GM19372 (cell line): ENCODE measurements at regions not wholly inside any gene's neighbourhood (a gene's known extent, or its start where the extent isn't known, plus 50 kb on each side); places are given as distances from the start of the nearest gene placed in this dataset.
"Not testable (repeated sequence)": the region's sequence is repeated elsewhere in the genome, so short reads cannot be mapped to it uniquely, and the experiment has no call there.

Experiments
- ATAC-seq: cut with Tn5 transposase; IDR thresholded peaks from one replicate; pipeline ENCODE4 v1.9.1; 2021; ENCODE audit warnings: mild to moderate bottlenecking, low read depth, moderate library complexity; ENCODE audit not compliant: unreplicated experiment

DNA sequence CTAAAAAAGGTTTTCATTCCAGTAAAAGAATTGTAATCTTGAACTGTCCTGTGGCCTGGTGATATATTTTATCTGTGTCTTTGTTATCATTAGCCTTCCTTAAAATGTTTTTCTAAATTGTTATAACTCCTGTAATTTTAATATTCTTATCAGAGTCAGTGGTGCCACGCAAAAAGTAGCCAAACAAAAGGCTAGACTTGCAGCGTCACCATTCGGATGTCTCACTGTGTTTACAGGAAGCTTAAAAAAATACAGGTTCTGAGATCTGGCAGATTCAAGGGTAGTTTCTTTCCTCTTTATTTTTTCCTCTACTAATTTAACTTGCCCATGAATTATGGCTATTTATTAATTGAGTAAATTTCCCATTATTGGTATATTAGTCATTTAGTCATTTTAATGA is 362.3 kb downstream of the MAT2B start:
- no peak for ATAC-seq

- no peak for ATAC-seq
Measured at GRCh38 chr5:163869581-163869980, 364.2 kb downstream of the MAT2B start.

DNA sequence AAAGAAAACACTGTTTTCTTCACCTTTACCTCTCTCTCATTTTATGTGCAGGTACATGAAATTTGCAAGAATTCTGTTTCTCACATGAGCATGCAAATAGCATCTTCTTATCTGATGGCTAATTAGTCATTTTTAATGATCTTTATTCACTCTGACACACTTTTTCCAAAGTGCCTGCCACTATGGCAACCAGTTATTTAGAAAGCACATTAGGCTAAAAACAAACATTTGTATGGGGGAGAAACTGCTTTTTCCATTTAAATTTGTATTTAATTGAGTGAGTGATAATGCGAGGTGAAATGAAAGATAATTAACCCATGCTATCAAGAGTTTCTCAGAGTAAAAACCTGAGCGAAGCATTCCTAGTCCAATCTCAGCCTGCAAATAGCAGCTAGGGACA is 365.0 kb downstream of the MAT2B start:
- no peak for ATAC-seq

DNA sequence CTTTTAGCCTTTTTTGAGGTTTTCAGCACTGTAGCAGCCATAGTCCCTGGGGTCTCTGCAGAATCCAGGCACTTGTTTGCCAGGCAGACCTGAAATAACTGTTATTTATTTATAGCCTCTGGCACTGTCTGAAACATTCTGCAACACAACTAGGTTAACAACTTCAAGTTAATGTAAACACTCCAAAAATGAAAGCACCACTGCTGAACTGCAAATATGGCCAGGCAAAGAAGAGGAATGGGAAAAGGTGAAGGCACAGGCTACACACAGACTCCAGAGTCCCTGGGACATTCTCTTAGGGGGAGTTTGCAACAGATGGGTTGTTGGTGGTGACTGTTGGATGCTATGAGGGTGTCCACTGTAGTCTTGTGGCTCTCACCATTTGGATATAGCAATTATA is 369.0 kb downstream of the MAT2B start:
- ATAC-seq = no peak

DNA sequence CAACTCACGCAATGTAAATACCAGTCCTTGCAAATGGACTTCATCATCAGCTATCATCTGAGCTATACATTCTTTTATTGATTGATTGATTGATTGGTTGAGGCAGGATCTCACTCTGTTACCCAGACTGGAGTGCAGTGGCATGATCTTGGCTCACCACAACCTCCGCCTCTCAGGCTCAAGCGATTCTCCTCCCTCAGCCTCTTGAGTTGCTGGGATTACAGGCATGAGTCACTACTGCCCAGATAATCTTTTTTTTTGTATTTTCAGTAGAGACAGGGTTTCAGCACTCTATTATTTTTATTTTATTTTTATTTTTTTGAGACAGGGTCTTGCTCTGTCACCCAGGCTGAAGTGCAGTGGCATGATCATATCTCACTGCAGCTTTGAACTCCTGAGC is 369.5 kb downstream of the MAT2B start:
- ATAC-seq = not testable (repeated sequence)

- no peak for ATAC-seq
Measured at GRCh38 chr5:163877865-163878264, 372.4 kb downstream of the MAT2B start.

DNA sequence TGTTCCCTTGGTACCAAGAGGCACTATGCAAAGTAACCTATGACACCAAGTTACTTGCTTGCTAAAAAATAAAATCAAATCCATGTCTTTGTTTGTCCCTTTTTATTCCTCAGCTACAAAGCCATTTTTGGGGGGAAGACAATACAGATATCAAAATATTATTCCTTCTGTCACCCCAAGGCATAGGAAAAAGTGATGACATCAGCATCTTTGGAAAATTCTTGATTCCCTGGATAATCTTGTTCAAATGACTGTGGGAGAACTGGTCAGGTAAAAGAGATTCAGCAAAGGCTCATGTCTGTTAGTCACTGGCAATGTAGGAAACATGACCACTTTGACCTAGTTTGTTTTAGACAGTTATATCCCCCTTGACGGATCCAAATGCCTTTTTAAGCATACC is 373.1 kb downstream of the MAT2B start:
- ATAC-seq = no peak

DNA sequence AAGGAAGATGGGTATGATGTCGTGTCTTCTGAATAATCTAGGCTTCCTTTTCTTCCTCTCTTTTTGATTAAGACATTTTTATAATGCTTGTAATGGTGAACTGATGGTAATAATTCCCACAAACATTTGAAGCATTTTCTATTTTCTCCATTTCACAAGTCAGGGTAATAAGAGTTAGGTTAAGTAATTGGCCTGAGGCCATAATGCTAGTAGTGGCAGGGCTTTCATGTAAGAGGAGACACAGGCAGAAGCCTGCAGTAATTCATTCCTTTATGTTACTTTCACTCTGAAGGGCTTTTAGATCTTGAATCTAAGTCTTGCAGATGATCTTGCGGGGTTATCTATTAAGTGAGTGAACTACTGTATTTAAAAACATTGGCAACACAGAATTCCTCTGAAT is 374.9 kb downstream of the MAT2B start:
- no peak for ATAC-seq

GRCh38 chr5:163885117-163885516 is 379.7 kb downstream of the MAT2B start:
- no peak for ATAC-seq

GRCh38 chr5:163887854-163888253 is 382.4 kb downstream of the MAT2B start:
- no peak for ATAC-seq

- no peak for ATAC-seq
Measured at GRCh38 chr5:163888366-163888765, 382.9 kb downstream of the MAT2B start.

GRCh38 chr5:163889369-163889768 is 383.9 kb downstream of the MAT2B start:
- ATAC-seq = no peak

DNA sequence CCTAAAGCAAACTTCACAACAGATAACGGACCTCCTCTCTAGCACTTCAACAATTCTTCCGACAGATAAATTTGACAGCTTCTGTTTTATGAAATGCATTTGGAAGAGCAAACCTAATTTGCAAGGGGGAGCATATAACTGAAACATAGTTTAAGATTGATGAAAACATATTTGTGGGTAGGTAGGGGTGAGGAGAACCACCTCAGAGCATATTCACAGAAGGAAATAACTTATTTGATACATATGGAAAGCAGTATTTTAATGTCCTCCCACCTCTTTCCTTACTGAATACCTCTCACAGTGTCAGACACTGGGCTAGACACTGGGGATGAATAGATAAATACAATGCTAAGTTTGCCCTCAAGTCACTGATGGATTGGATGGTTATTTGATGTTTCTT is 384.8 kb downstream of the MAT2B start:
- no peak for ATAC-seq

GRCh38 chr5:163893281-163893680 is 387.9 kb downstream of the MAT2B start:
- ATAC-seq = no peak

DNA sequence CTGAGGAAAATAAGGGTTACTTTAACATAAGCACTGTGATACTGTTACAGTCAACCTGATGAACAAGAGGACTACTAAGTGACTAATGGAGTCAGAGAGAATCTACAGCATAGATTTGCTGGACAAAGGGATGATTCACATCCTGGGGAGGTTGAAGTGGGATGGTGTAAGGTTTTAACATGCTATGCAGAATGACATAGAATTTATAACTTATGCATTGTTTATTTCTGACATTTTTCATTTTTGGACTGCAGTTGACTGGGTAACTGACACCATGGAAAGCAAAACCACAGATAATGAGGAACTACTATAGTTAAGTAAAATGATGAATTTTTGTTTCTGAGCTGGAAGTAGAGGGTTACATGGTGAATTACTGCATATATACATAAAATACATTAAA is 389.2 kb downstream of the MAT2B start:
- no peak for ATAC-seq

- no peak for ATAC-seq
Measured at GRCh38 chr5:163898873-163899272, 393.5 kb downstream of the MAT2B start.

DNA sequence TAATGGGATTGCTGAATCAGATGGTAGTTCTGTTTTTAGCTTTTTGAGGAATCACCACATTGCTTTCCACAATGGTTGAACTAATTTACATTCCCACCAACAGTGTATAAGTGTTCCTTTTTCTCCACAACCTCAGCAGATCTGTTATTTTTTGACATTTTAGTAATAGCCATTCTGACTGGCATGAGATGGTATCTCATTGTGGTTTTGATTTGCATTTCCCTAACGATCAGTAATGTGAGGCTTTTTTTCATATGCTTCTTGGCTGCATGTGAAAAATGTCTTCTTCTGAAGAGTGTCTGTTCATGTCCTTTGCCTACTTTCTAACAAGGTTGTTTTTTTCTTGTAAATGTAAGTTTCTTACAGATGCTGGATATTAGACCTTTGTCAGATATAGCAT is 402.4 kb downstream of the MAT2B start:
- ATAC-seq = not testable (repeated sequence)

DNA sequence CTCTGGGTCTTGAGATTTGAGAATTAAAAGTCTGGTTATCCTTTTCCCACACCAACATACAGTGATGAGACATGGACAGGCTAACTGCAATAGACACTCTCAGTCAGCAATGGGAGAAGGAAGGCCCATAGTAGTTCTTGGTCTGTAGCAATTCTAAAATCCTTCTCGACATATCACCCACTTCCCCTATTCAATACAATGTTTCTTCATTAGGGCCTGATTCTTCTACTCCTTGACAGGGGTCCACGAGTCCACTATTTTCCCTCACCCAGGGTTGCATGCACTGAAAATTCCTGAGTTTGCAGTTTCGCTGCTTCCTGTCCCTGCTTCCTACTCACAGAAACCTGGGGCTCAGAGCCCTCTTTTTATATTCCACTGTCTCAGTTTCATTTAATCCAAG is 402.8 kb downstream of the MAT2B start:
- no peak for ATAC-seq

- no peak for ATAC-seq
Measured at GRCh38 chr5:163910226-163910625, 404.8 kb downstream of the MAT2B start.

- ATAC-seq = no peak
Measured at GRCh38 chr5:163912046-163912445, 406.6 kb downstream of the MAT2B start.

GRCh38 chr5:163913548-163913947 is 408.1 kb downstream of the MAT2B start:
- ATAC-seq = no peak

DNA sequence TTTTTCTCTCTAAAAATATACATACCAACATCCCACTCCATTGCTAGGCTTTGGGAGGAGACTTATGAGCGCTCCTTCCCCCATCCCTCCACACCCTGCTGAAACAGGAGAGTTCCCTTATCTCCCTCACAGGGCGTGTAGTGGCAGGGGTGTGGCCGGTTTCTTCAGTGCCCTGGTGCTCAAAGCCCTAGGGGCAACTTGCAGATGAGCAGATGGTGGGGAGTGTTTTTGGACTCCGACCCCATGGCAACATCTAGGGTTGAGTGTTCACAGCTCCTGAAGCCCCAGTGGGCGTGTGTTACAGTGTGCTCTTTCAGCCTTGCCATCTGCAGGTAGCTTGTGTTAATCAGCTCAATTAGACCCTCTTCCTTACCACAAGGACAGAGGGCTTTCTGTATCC is 409.5 kb downstream of the MAT2B start:
- ATAC-seq = no peak

- ATAC-seq = peak; percentile 81
Measured at GRCh38 chr5:163915481-163915961, 410.1 kb downstream of the MAT2B start.
